Right atrium auricular region (tissue), 2 donors: ENCODE measurements at regions not wholly inside any gene's neighbourhood (a gene's known extent, or its start where the extent isn't known, plus 50 kb on each side); places are given as distances from the start of the nearest gene placed in this dataset.
"Not testable (repeated sequence)": the region's sequence is repeated elsewhere in the genome, so short reads cannot be mapped to it uniquely, and the experiment has no call there.

ENCODE experiments used
- DNase-seq: peaks from one replicate; pipeline ENCODE4 v3.0.0-alpha.2; 2019; ENCODE audit warnings: low spot score
- H3K27ac ChIP-seq, 2 donors: fragments of 200-600 bp; sonication (generic); 1 replicate in 1 of 2; 2 replicates in 1 of 2; pipeline ENCODE4 v1.5.1; 2016 to 2019
- H3K27me3 ChIP-seq, 2 donors: fragments of 200-600 bp; sonication (generic); one replicate each; pipeline versions ENCODE4 v1.5.1 to v1.6.0; 2017 to 2019
- H3K36me3 ChIP-seq: fragments of 200-600 bp; sonication (generic); one replicate; pipeline ENCODE4 v1.5.1; 2016
- H3K4me1 ChIP-seq, 2 donors: fragments of 200-600 bp; sonication (generic); one replicate each; pipeline versions ENCODE4 v1.5.1 to v1.6.0; 2017 to 2019
- H3K4me3 ChIP-seq, 2 donors: fragments of 200-600 bp; sonication (generic); 1 replicate in 1 of 2; 2 replicates in 1 of 2; pipeline ENCODE4 v1.5.1; 2017 to 2019; ENCODE audit warnings: mild to moderate bottlenecking in 1 of 2, moderate library complexity in 1 of 2
- H3K9me3 ChIP-seq, 2 donors: fragments of 200-600 bp; sonication (generic); one replicate each; pipeline ENCODE4 v1.5.1; 2019
- CTCF ChIP-seq, 2 donors: fragments of 200-600 bp; sonication (generic); IDR thresholded peaks; one replicate each; pipeline ENCODE4 v1.5.1; 2019; ENCODE audit warnings: antibody characterized with exemption in 2 of 2

GRCh38 chr16:35798885-35799426 lies 2339.5 kb downstream of the TP53TG3F start:
- no peaks in the 10 kb centered on the region for H3K27me3 ChIP-seq
- TF ChIP-seq CTCF (IDR thresholded peaks at IDR 0.05): no peak
- no peak overlapping the region for H3K27ac ChIP-seq
- no peak overlapping the region for H3K4me3 ChIP-seq
- H3K9me3 ChIP-seq: no peaks in the 10 kb centered on the region
- no peaks in the 10 kb centered on the region for H3K4me1 ChIP-seq
- no peak for DNase-seq
- H3K36me3 ChIP-seq: no peaks in the 10 kb centered on the region

- H3K4me3 ChIP-seq, H3K4me1 ChIP-seq, H3K27ac ChIP-seq, H3K27me3 ChIP-seq, H3K9me3 ChIP-seq, DNase-seq, H3K36me3 ChIP-seq: not testable (repeated sequence)
Measured at GRCh38 chr16:35804465-35804864, 2345.1 kb downstream of the TP53TG3F start.

- Histone ChIP-seq H3K27ac (no peak overlapping the region), H3K4me3 (no peak overlapping the region), H3K4me1 (no peaks in the 10 kb centered on the region), H3K27me3 (no peaks in the 10 kb centered on the region), H3K9me3 (no peaks in the 10 kb centered on the region), H3K36me3 (no peaks in the 10 kb centered on the region)
- no peak for DNase-seq
- no peak for TF ChIP-seq CTCF (IDR thresholded peaks at IDR 0.05)
Measured at GRCh38 chr16:35823342-35823741, 2363.9 kb downstream of the TP53TG3F start.

- H3K27ac ChIP-seq: no peak overlapping the region
- TF ChIP-seq CTCF (IDR thresholded peaks at IDR 0.05): no peak
- H3K4me3 ChIP-seq: no peak overlapping the region
- no peaks in the 10 kb centered on the region for H3K9me3 ChIP-seq
- no peaks in the 10 kb centered on the region for H3K4me1 ChIP-seq
- DNase-seq: no peak
- no peaks in the 10 kb centered on the region for H3K27me3 ChIP-seq
- no peaks in the 10 kb centered on the region for H3K36me3 ChIP-seq
Measured at GRCh38 chr16:35841632-35842031, 2382.2 kb downstream of the TP53TG3F start.

GRCh38 chr16:35862242-35862641 lies 2402.8 kb downstream of the TP53TG3F start:
- H3K27ac ChIP-seq: no peak overlapping the region
- H3K9me3 ChIP-seq: no peaks in the 10 kb centered on the region
- no peak for DNase-seq
- no peaks in the 10 kb centered on the region for H3K4me1 ChIP-seq
- H3K36me3 ChIP-seq: no peaks in the 10 kb centered on the region
- no peak overlapping the region for H3K4me3 ChIP-seq
- no peak for TF ChIP-seq CTCF (IDR thresholded peaks at IDR 0.05)
- no peaks in the 10 kb centered on the region for H3K27me3 ChIP-seq

- Histone ChIP-seq H3K4me1 (no peaks in the 10 kb centered on the region), H3K4me3 (no peak overlapping the region), H3K27ac (no peak overlapping the region), H3K36me3 (no peaks in the 10 kb centered on the region), H3K27me3 (no peaks in the 10 kb centered on the region), H3K9me3 (no peaks in the 10 kb centered on the region)
- no peak for TF ChIP-seq CTCF (IDR thresholded peaks at IDR 0.05)
- DNase-seq: no peak
Measured at GRCh38 chr16:35868630-35869029, 2409.2 kb downstream of the TP53TG3F start.
